Naive thymus-derived CD8-positive, alpha-beta T cell (primary cell): ENCODE measurements at regions not wholly inside any gene's neighbourhood (a gene's known extent, or its start where the extent isn't known, plus 50 kb on each side); places are given as distances from the start of the nearest gene placed in this dataset.

ENCODE experiments used
- ATAC-seq, 2 donors: fragments of 150-1000 bp; cut with Tn5 transposase in 1 of 2; sonication (Bioruptor Pico), chemical (Tn5 transposase) in 1 of 2; 1 replicate in 1 of 2; 2 replicates in 1 of 2; pipeline ENCODE4 v1.10.0; 2021; ENCODE audit warnings: mild to moderate bottlenecking in 2 of 2, moderate library complexity in 2 of 2
- POLR2A ChIA-PET: fragments of 350-600 bp; sonication (Branson Sonifier 250); formaldehyde crosslinking; loops from one replicate; lab custom pipeline; 2021; ENCODE audit warnings: antibody characterized with exemption; lab: Charles Lee
- DNase-seq, 10 donors: peaks; one replicate each; pipeline versions ENCODE4 v3.0.0 to v3.0.0-alpha.2; 2020 to 2022
- H3K27ac Mint-ChIP-seq, 10 donors: one replicate each; pipeline ENCODE4 v1.8.0; 2020 to 2022; ENCODE audit warnings: mild to moderate bottlenecking in 10 of 10, mixed read lengths in 10 of 10, moderate library complexity in 4 of 10, inconsistent platforms in 1 of 10
- H3K27me3 Mint-ChIP-seq, 5 donors: one replicate each; pipeline ENCODE4 v1.8.0; 2021 to 2022; ENCODE audit warnings: mixed read lengths in 5 of 5
- H3K36me3 Mint-ChIP-seq, 3 donors: one replicate each; pipeline ENCODE4 v1.8.0; 2020 to 2022; ENCODE audit warnings: mixed read lengths in 3 of 3, mild to moderate bottlenecking in 2 of 3, inconsistent platforms in 1 of 3
- H3K4me1 Mint-ChIP-seq, 4 donors: one replicate each; pipeline ENCODE4 v1.8.0; 2021 to 2022; ENCODE audit warnings: mixed read lengths in 4 of 4
- H3K4me3 Mint-ChIP-seq, 10 donors: one replicate each; pipeline ENCODE4 v1.8.0; 2020 to 2022; ENCODE audit warnings: mild to moderate bottlenecking in 10 of 10, mixed read lengths in 10 of 10, moderate library complexity in 6 of 10, inconsistent platforms in 1 of 10
- H3K9me3 Mint-ChIP-seq, 9 donors: one replicate each; pipeline ENCODE4 v1.8.0; 2020 to 2022; ENCODE audit warnings: mixed read lengths in 9 of 9, mild to moderate bottlenecking in 3 of 9, inconsistent platforms in 1 of 9, moderate library complexity in 1 of 9

GRCh38 chr2:41375901-41376300, 671.9 kb upstream of the PKDCC start:
- Mint-ChIP-seq H3K27me3 (no peaks in the 10 kb centered on the region), H3K4me1 (no peaks in the 10 kb centered on the region), H3K9me3 (peaks cover 0 to 14% (median 6%) of the 10 kb centered on the region in 9 donors), H3K36me3 (no peaks in the 10 kb centered on the region), H3K4me3 (no peak overlapping the region), H3K27ac (no peak overlapping the region)
- POLR2A ChIA-PET = no interaction called here
- ATAC-seq (no peak), DNase-seq (no peak)

- Mint-ChIP-seq H3K4me1 (no peaks in the 10 kb centered on the region), H3K27me3 (no peaks in the 10 kb centered on the region), H3K36me3 (no peaks in the 10 kb centered on the region), H3K4me3 (no peak overlapping the region), H3K9me3 (peaks cover 0 to 14% (median 0%) of the 10 kb centered on the region in 9 donors), H3K27ac (no peak overlapping the region)
- DNase-seq = no peak
- no peak for ATAC-seq
- POLR2A ChIA-PET = no interaction called here
These were observed 670.0 kb upstream of the PKDCC start for GRCh38 chr2:41377837-41378236.

- no peak overlapping the region for H3K27ac Mint-ChIP-seq
- ATAC-seq (no peak), DNase-seq (no peak)
- peaks cover 0 to 14% (median 0%) of the 10 kb centered on the region in 9 donors for H3K9me3 Mint-ChIP-seq
- no peaks in the 10 kb centered on the region for H3K4me1 Mint-ChIP-seq
- POLR2A ChIA-PET = no interaction called here
- no peaks in the 10 kb centered on the region for H3K27me3 Mint-ChIP-seq
- H3K4me3 Mint-ChIP-seq = no peak overlapping the region
- H3K36me3 Mint-ChIP-seq = no peaks in the 10 kb centered on the region
These were observed 669.4 kb upstream of the PKDCC start for GRCh38 chr2:41378420-41378819.

GRCh38 chr2:41379496-41380221, 668.2 kb upstream of the PKDCC start:
- H3K9me3 Mint-ChIP-seq = peaks cover 0 to 14% (median 0%) of the 10 kb centered on the region in 9 donors
- DNase-seq (no peak), ATAC-seq (no peak)
- POLR2A ChIA-PET = no interaction called here
- no peaks in the 10 kb centered on the region for H3K4me1 Mint-ChIP-seq
- no peak overlapping the region for H3K27ac Mint-ChIP-seq
- no peaks in the 10 kb centered on the region for H3K36me3 Mint-ChIP-seq
- H3K27me3 Mint-ChIP-seq = no peaks in the 10 kb centered on the region
- no peak overlapping the region for H3K4me3 Mint-ChIP-seq

GRCh38 chr2:41381701-41382100, 666.1 kb upstream of the PKDCC start:
- peaks cover 0 to 14% (median 0%) of the 10 kb centered on the region in 9 donors for H3K9me3 Mint-ChIP-seq
- H3K27ac Mint-ChIP-seq = no peak overlapping the region
- H3K4me1 Mint-ChIP-seq = no peaks in the 10 kb centered on the region
- H3K27me3 Mint-ChIP-seq = no peaks in the 10 kb centered on the region
- POLR2A ChIA-PET = no interaction called here
- ATAC-seq (no peak), DNase-seq (no peak)
- H3K36me3 Mint-ChIP-seq = no peaks in the 10 kb centered on the region
- no peak overlapping the region for H3K4me3 Mint-ChIP-seq

GRCh38 chr2:41387519-41387918, 660.3 kb upstream of the PKDCC start:
- Mint-ChIP-seq H3K4me3 (no peak overlapping the region), H3K4me1 (no peaks in the 10 kb centered on the region), H3K9me3 (no peaks in the 10 kb centered on the region), H3K27me3 (no peaks in the 10 kb centered on the region), H3K27ac (no peak overlapping the region), H3K36me3 (no peaks in the 10 kb centered on the region)
- DNase-seq (no peak), ATAC-seq (no peak)
- POLR2A ChIA-PET = no interaction called here

- Mint-ChIP-seq H3K4me3 (no peak overlapping the region), H3K27ac (no peak overlapping the region), H3K36me3 (peaks cover 0 to 4% (median 0%) of the 10 kb centered on the region in 3 donors), H3K27me3 (no peaks in the 10 kb centered on the region), H3K4me1 (no peaks in the 10 kb centered on the region), H3K9me3 (peaks cover 0 to 17% (median 3%) of the 10 kb centered on the region in 9 donors)
- POLR2A ChIA-PET = no interaction called here
- ATAC-seq (no peak), DNase-seq (no peak)
These were observed 654.2 kb upstream of the PKDCC start for GRCh38 chr2:41393621-41394020.

- POLR2A ChIA-PET = no interaction called here
- DNase-seq (no peak), ATAC-seq (no peak)
- Mint-ChIP-seq H3K27ac (no peak overlapping the region), H3K4me1 (no peaks in the 10 kb centered on the region), H3K27me3 (no peaks in the 10 kb centered on the region), H3K4me3 (no peak overlapping the region), H3K36me3 (peaks cover 0 to 4% (median 0%) of the 10 kb centered on the region in 3 donors), H3K9me3 (peaks cover 0 to 17% (median 3%) of the 10 kb centered on the region in 9 donors)
These were observed 653.3 kb upstream of the PKDCC start for GRCh38 chr2:41394541-41394940.

- Mint-ChIP-seq H3K9me3 (peaks cover 0 to 17% (median 3%) of the 10 kb centered on the region in 9 donors), H3K27me3 (no peaks in the 10 kb centered on the region), H3K36me3 (peaks cover 0 to 4% (median 0%) of the 10 kb centered on the region in 3 donors), H3K4me1 (no peaks in the 10 kb centered on the region), H3K4me3 (no peak overlapping the region), H3K27ac (no peak overlapping the region)
- ATAC-seq = no peak
- DNase-seq = no peak
- POLR2A ChIA-PET = no interaction called here
These were observed 652.1 kb upstream of the PKDCC start for GRCh38 chr2:41395692-41396091.

GRCh38 chr2:41399437-41400087, 648.3 kb upstream of the PKDCC start:
- POLR2A ChIA-PET = no interaction called here
- DNase-seq (no peak), ATAC-seq (no peak)
- H3K27me3 Mint-ChIP-seq = peaks cover 0 to 1% (median 0%) of the 10 kb centered on the region in 5 donors
- H3K36me3 Mint-ChIP-seq = peaks cover 0 to 4% (median 0%) of the 10 kb centered on the region in 3 donors
- peaks cover 0 to 17% (median 3%) of the 10 kb centered on the region in 9 donors for H3K9me3 Mint-ChIP-seq
- no peaks in the 10 kb centered on the region for H3K4me1 Mint-ChIP-seq
- H3K27ac Mint-ChIP-seq = no peak overlapping the region
- H3K4me3 Mint-ChIP-seq = no peak overlapping the region

GRCh38 chr2:41400088-41400665, 647.6 kb upstream of the PKDCC start:
- Mint-ChIP-seq H3K36me3 (peaks cover 0 to 4% (median 0%) of the 10 kb centered on the region in 3 donors), H3K27ac (no peak overlapping the region), H3K4me3 (no peak overlapping the region), H3K27me3 (peaks cover 0 to 1% (median 0%) of the 10 kb centered on the region in 5 donors), H3K4me1 (no peaks in the 10 kb centered on the region), H3K9me3 (peaks cover 0 to 17% (median 3%) of the 10 kb centered on the region in 9 donors)
- POLR2A ChIA-PET = no interaction called here
- DNase-seq (no peak), ATAC-seq (no peak)

GRCh38 chr2:41405441-41405840, 642.4 kb upstream of the PKDCC start:
- H3K27me3 Mint-ChIP-seq = peaks cover 0 to 8% (median 1%) of the 10 kb centered on the region in 5 donors
- DNase-seq (no peak), ATAC-seq (no peak)
- no peaks in the 10 kb centered on the region for H3K4me1 Mint-ChIP-seq
- POLR2A ChIA-PET = no interaction called here
- no peak overlapping the region for H3K27ac Mint-ChIP-seq
- no peak overlapping the region for H3K4me3 Mint-ChIP-seq
- no peaks in the 10 kb centered on the region for H3K36me3 Mint-ChIP-seq
- H3K9me3 Mint-ChIP-seq = peaks cover 0 to 10% (median 1%) of the 10 kb centered on the region in 9 donors

- POLR2A ChIA-PET = no interaction called here
- peaks cover 0 to 17% (median 3%) of the 10 kb centered on the region in 9 donors for H3K9me3 Mint-ChIP-seq
- H3K4me1 Mint-ChIP-seq = no peaks in the 10 kb centered on the region
- H3K36me3 Mint-ChIP-seq = no peaks in the 10 kb centered on the region
- H3K4me3 Mint-ChIP-seq = no peak overlapping the region
- no peak overlapping the region for H3K27ac Mint-ChIP-seq
- ATAC-seq (no peak), DNase-seq (no peak)
- H3K27me3 Mint-ChIP-seq = peaks cover 0 to 12% (median 2%) of the 10 kb centered on the region in 5 donors
These were observed 638.5 kb upstream of the PKDCC start for GRCh38 chr2:41409328-41409727.
